ENCODE measurements at regions not wholly inside any gene's neighbourhood (a gene's known extent, or its start where the extent isn't known, plus 50 kb on each side); places are given as distances from the start of the nearest gene placed in this dataset.

DNA sequence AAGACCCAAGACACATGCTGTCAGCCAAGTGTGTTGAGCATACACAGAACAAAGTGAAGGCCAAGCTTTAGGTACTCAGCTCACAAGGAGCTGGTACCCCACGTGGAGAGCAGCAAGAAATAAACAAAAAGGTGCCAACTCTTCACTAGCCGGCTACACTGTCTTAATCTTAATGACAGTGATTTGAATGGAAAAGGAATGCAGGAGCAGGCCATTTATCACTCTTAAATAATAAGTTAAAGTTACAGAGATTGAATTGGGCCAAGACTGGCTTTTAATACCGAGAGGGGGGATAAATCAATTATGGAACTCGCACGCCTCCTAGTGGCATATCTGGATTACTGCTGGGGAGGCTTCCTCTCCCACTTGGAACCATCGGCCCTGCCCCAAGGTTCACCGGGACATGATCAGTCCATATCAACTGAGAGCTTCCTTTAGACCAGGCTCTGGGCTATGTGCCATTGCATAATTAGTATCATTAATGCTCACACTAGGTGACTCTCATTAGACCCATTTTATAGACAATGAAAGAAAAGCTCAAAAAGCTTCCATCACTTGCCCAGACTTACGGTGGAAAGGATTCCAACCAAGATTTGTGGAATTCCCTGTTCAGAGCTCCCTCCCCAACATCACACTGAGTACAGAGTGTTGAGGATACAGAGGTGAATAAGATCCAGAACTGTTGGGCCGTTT lies 94.0 kb downstream of the ACTL7B start:
- no peaks in the 10 kb centered on the region for H3K9me3 Mint-ChIP-seq (ENCODE audit: unreplicated experiment)
- no peak overlapping the region for H3K27ac Mint-ChIP-seq (ENCODE audit: unreplicated experiment)
- peaks cover 10% of the 10 kb centered on the region for H3K27me3 Mint-ChIP-seq (ENCODE audit: insufficient read depth, unreplicated experiment)

DNA sequence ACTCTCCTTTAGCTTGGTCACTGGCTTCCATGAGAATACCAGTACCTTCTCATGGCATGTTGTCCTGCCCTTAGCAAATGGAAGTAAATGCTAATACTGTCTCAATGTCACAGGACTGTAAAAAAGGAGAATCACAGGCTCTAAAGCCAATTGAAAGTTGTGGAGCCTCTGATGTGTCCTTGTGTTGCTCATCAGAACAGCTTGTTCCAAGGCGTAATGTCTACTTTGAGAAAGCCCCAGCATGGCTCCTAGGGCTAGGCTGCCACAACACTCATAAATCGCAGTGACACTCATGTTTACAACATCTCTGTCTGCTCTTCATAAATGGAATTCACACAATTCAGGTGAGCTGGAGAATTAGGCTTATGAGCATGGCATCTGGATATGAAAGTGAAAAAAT lies 94.9 kb downstream of the ACTL7B start:
- no TSS peak for BruUV-seq (replicated peaks)
- Histone ChIP-seq H3K9me3 (no peaks in the 10 kb centered on the region), H3K27me3 (replicated peaks; ENCODE audit: control insufficient read depth, insufficient read depth, low read length) (no peaks in the 10 kb centered on the region), H3K4me1 (no peaks in the 10 kb centered on the region), H3K4me3 (ENCODE audit: low read depth, low read length) (no peak overlapping the region), H3K36me3 (ENCODE audit: control insufficient read depth, insufficient read depth, low read length) (no peaks in the 10 kb centered on the region)
- no peak for TF ChIP-seq CTCF (IDR thresholded peaks at IDR 0.05; ENCODE audit: insufficient read depth in 1 of 2, low read depth in 1 of 2, low read length in 1 of 2, severe bottlenecking in 1 of 2, unreplicated experiment in 1 of 2)
- intact Hi-C loops (cut with micrococcal nuclease; ENCODE audit: unreplicated experiment) = loop anchor here (1.0 to 10.0 kb wide), 3 partner anchors 194 to 1339 kb away; partner anchors contain the start of gene KLF4
- no peak for DNase-seq
- Mint-ChIP-seq H3K9me3 (ENCODE audit: unreplicated experiment) (no peaks in the 10 kb centered on the region), H3K4me3 (ENCODE audit: unreplicated experiment) (no peak overlapping the region), H3K27me3 (ENCODE audit: insufficient read depth, unreplicated experiment) (peaks cover 10% of the 10 kb centered on the region), H3K36me3 (ENCODE audit: insufficient read depth, unreplicated experiment) (no peaks in the 10 kb centered on the region), H3K4me1 (ENCODE audit: low read depth, unreplicated experiment) (no peaks in the 10 kb centered on the region), H3K27ac (ENCODE audit: unreplicated experiment) (no peak overlapping the region)
- CTCF ChIA-PET = no interaction called here
- POLR2A ChIA-PET = no interaction called here

More for the DNA sequence above, 94.0 kb downstream of the ACTL7B start:
- H3K27me3 ChIP-seq (replicated peaks; ENCODE audit: control insufficient read depth, insufficient read depth, low read length) = no peaks in the 10 kb centered on the region
- peak; percentile 48 to 57 for DNase-seq
- no peak overlapping the region for H3K4me3 ChIP-seq (ENCODE audit: low read depth, low read length)
- Mint-ChIP-seq H3K36me3 (ENCODE audit: insufficient read depth, unreplicated experiment) (no peaks in the 10 kb centered on the region), H3K4me3 (ENCODE audit: unreplicated experiment) (no peak overlapping the region), H3K4me1 (ENCODE audit: low read depth, unreplicated experiment) (no peaks in the 10 kb centered on the region)
- no peaks in the 10 kb centered on the region for H3K9me3 ChIP-seq
- peak; percentile 63 to 90 for TF ChIP-seq CTCF (IDR thresholded peaks at IDR 0.05; ENCODE audit: insufficient read depth in 1 of 2, low read depth in 1 of 2, low read length in 1 of 2, severe bottlenecking in 1 of 2, unreplicated experiment in 1 of 2)
- BruUV-seq (replicated peaks) = no TSS peak
- no peaks in the 10 kb centered on the region for H3K4me1 ChIP-seq
- intact Hi-C loops (cut with micrococcal nuclease; ENCODE audit: unreplicated experiment) = loop anchor here (1.0 to 10.0 kb wide), 4 partner anchors 194 to 1340 kb away; partner anchors contain the start of gene KLF4
- no peaks in the 10 kb centered on the region for H3K36me3 ChIP-seq (ENCODE audit: control insufficient read depth, insufficient read depth, low read length)
- CTCF ChIA-PET = interaction anchor here (0.6 kb wide), 1 partner anchor 25 kb away, joined by 3 read pairs; no protein-coding TSS in a partner anchor
- POLR2A ChIA-PET = no interaction called here

- ChIA-PET CTCF (no interaction called here), POLR2A (no interaction called here)
- H3K27ac Mint-ChIP-seq (ENCODE audit: unreplicated experiment) = no peak overlapping the region
- no peaks in the 10 kb centered on the region for H3K4me1 ChIP-seq
- no peaks in the 10 kb centered on the region for H3K9me3 Mint-ChIP-seq (ENCODE audit: unreplicated experiment)
- H3K4me3 ChIP-seq (ENCODE audit: low read depth, low read length) = no peak overlapping the region
- no peak for TF ChIP-seq CTCF (IDR thresholded peaks at IDR 0.05; ENCODE audit: insufficient read depth in 1 of 2, low read depth in 1 of 2, low read length in 1 of 2, severe bottlenecking in 1 of 2, unreplicated experiment in 1 of 2)
- peaks cover 4% of the 10 kb centered on the region for H3K27me3 Mint-ChIP-seq (ENCODE audit: insufficient read depth, unreplicated experiment)
- H3K27me3 ChIP-seq (replicated peaks; ENCODE audit: control insufficient read depth, insufficient read depth, low read length) = no peaks in the 10 kb centered on the region
- H3K9me3 ChIP-seq = no peaks in the 10 kb centered on the region
- H3K36me3 Mint-ChIP-seq (ENCODE audit: insufficient read depth, unreplicated experiment) = no peaks in the 10 kb centered on the region
- intact Hi-C loops (cut with micrococcal nuclease; ENCODE audit: unreplicated experiment) = loop anchor here (5.0 to 10.0 kb wide), 2 partner anchors 193 to 1275 kb away; partner anchors contain the start of gene KLF4
- H3K4me1 Mint-ChIP-seq (ENCODE audit: low read depth, unreplicated experiment) = no peaks in the 10 kb centered on the region
- BruUV-seq (replicated peaks) = no TSS peak
- DNase-seq = no peak
- H3K4me3 Mint-ChIP-seq (ENCODE audit: unreplicated experiment) = no peak overlapping the region
- no peaks in the 10 kb centered on the region for H3K36me3 ChIP-seq (ENCODE audit: control insufficient read depth, insufficient read depth, low read length)
Measured at GRCh38 chr9:108759835-108760234, 96.0 kb downstream of the ACTL7B start.

Data from Caco-2 (cell line).